NCI-H146 treated with DMSO at 0.1 percent for 48 hours (cell line): ENCODE measurements at regions not wholly inside any gene's neighbourhood (a gene's known extent, or its start where the extent isn't known, plus 50 kb on each side); places are given as distances from the start of the nearest gene placed in this dataset.
"Not testable (repeated sequence)": the region's sequence is repeated elsewhere in the genome, so short reads cannot be mapped to it uniquely, and the experiment has no call there.

Experiments
- DNase-seq: peaks from one replicate; lab custom pipeline; 2025; ENCODE audit not compliant: unreplicated experiment; lab: John Stamatoyannopoulos, UW

GRCh38 chr1:220942278-220942677 lies 63.0 kb downstream of the HLX start:
- DNase-seq, result no peak

- not testable (repeated sequence) for DNase-seq
Measured at GRCh38 chr1:220942914-220943313, 63.7 kb downstream of the HLX start.

GRCh38 chr1:220943319-220943996 lies 64.2 kb downstream of the HLX start:
- no peak for DNase-seq

- DNase-seq, result no peak
Measured at GRCh38 chr1:220950576-220950975, 71.3 kb downstream of the HLX start.

GRCh38 chr1:220952961-220953643 lies 73.9 kb downstream of the HLX start:
- DNase-seq, result no peak

GRCh38 chr1:220954321-220955075 lies 75.3 kb downstream of the HLX start:
- no peak for DNase-seq

GRCh38 chr1:220955116-220955515 lies 75.9 kb downstream of the HLX start:
- no peak for DNase-seq

- no peak for DNase-seq
Measured at GRCh38 chr1:220956501-220957232, 77.4 kb downstream of the HLX start.

- DNase-seq, result no peak
Measured at GRCh38 chr1:220957233-220957605, 78.0 kb downstream of the HLX start.

- DNase-seq, result no peak
Measured at GRCh38 chr1:220958234-220958633, 79.0 kb downstream of the HLX start.

GRCh38 chr1:220962031-220962751 lies 82.9 kb downstream of the HLX start:
- no peak for DNase-seq

- DNase-seq, result no peak
Measured at GRCh38 chr1:220966041-220966440, 86.8 kb downstream of the HLX start.

- no peak for DNase-seq
Measured at GRCh38 chr1:220966473-220966872, 87.2 kb downstream of the HLX start.

- no peak for DNase-seq
Measured at GRCh38 chr1:220966881-220967611, 87.8 kb downstream of the HLX start.

- no peak for DNase-seq
Measured at GRCh38 chr1:220967911-220968310, 88.7 kb downstream of the HLX start.

- DNase-seq, result not testable (repeated sequence)
Measured at GRCh38 chr1:220969281-220969680, 90.0 kb downstream of the HLX start.

GRCh38 chr1:220970311-220970710 lies 91.1 kb downstream of the HLX start:
- no peak for DNase-seq

GRCh38 chr1:220971221-220971620 lies 92.0 kb downstream of the HLX start:
- no peak for DNase-seq

GRCh38 chr1:220974431-220974830 lies 95.2 kb downstream of the HLX start:
- no peak for DNase-seq

- no peak for DNase-seq
Measured at GRCh38 chr1:220976390-220976789, 97.1 kb downstream of the HLX start.
